ENCODE measurements at regions not wholly inside any gene's neighbourhood (a gene's known extent, or its start where the extent isn't known, plus 50 kb on each side); places are given as distances from the start of the nearest gene placed in this dataset.

GRCh38 chr2:71944183-71944550 is 203.5 kb downstream of the CYP26B1 start:
- TF ChIP-seq CTCF (IDR thresholded peaks at IDR 0.05) (no peak), POLR2A (IDR thresholded peaks at IDR 0.05) (no peak)
